ENCODE measurements at regions not wholly inside any gene's neighbourhood (a gene's known extent, or its start where the extent isn't known, plus 50 kb on each side); places are given as distances from the start of the nearest gene placed in this dataset.

DNA sequence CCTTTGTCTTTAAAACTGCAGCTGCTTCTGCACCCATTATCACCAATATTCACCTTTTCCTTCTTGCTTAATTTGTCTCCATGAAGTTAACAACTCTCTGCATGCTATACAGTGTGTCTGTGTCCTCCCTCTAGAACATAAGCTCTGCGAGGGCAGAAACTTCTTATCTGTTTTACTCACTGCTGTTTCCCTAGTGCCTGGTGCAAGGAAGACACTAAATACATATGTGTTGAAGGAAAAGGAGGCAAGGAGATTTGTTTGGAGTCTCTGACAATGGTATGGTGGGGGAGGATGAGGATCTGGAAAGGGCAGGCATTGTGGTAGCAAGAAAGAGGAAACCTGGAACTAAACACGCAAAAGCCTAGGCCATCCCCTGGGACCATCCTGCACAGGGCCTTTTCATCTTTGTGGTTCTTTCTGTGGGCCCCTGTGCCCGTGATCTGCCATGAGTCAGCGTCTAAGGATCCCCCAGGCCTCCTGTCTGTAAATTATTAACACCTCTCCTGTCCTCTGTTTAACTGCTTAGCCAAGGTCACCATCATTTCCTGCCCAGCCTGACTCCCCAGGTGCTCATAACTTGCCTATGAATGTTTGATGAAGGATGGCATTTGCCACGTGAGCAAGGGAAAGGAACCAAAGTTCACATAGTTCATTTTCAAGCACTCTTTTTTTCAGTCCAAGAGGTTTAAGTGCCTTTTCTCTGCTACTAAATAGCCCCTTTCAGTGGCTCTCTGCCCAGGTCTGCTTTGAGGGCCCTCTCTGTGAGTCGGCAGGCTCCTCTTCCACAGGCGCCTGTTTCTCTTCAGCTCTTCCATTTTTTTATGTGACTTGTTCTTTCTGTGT is 131.1 kb downstream of the RASSF10 start:
- TF ChIP-seq CTCF (IDR thresholded peaks at IDR 0.05) (no peak), SIN3A (IDR thresholded peaks at IDR 0.05; ENCODE audit: borderline replicate concordance, insufficient read depth, low read depth, low read length) (no peak)

Data from Panc1 (cell line).